HG02884 (cell line): ENCODE measurements at regions not wholly inside any gene's neighbourhood (a gene's known extent, or its start where the extent isn't known, plus 50 kb on each side); places are given as distances from the start of the nearest gene placed in this dataset.

ENCODE experiments used
- ATAC-seq: cut with Tn5 transposase; IDR thresholded peaks from one replicate; pipeline ENCODE4 v1.9.1; 2021; ENCODE audit warnings: mild to moderate bottlenecking, moderate library complexity; ENCODE audit not compliant: unreplicated experiment

DNA sequence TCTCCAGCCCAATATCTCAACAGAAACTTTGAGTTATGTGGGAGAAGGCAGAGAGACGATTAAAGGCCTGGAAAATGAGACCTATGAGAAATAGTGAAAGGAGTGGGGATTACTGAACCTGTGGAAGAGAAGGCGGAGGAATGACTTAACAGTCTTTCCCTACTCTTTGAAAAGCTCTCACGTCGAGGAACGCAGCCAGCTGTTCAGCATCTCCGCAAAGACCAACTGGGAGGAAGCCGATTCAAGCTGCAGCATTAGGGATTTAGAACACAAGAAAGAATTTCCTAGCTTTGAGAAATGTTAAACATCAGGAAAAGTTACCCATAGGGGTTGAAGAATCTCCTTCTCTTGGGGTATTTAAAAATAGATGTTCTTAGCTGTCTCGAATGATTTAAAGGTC lies 233.2 kb upstream of the PARD3B start:
- ATAC-seq = no peak

DNA sequence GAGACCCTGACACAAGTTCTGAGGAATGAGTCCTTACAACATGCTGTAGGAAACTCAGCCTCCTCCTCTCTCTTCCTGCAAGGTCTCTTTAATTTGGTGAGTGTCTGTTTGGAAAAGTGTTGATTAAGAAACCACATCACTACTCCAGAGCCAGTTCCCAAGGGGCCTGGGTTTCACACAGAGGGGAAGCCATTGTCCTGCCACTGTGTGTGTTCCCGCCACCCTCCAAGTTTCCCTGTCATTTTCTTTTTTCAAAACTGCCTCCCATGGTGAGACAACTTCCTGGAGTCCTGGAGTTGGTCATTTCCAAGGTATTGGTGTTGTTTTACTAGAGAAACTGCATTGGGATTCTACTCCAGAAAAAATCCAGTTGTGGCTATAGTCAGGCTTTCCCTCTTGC lies 232.0 kb upstream of the PARD3B start:
- ATAC-seq = no peak

DNA sequence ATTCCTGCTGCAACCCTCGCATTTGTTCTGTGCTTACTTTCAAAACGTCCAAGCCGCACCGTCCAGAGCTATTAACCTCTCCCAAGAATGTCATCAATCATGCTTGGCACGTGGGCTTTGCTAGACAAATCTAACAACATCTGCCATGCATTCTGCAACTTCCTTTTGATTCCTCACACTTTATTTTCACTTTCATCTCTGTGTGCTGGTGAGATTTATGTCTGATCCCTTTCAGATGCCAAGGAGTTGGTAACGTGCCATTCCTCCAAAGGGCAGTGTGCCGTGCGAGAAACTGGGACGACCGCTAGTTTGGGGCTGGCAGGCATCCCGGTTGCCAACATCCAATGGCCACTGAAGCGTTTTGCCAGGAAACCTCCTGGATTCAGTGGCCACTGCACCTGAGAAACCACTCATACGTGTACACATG lies 230.0 kb upstream of the PARD3B start:
- no peak for ATAC-seq

DNA sequence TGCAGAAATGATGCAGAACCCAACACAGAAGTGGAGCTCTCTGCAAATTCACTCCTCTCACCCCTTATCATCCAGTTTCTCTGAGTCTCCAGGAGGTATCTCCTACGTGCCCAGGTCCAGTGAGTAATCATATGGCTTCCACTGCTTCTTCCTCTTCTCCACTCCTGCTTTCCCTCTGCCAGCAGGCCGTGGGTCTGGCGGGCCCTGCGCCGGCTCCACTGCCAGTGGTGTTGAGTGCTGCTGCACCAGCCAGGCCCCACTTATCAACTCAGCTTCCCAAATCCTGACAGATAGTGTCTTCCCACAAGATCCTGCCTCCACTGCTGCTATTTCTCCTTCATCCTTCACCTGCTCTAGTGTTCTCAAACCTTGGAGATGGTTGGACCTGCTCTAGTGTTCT lies 227.6 kb upstream of the PARD3B start:
- ATAC-seq = no peak

DNA sequence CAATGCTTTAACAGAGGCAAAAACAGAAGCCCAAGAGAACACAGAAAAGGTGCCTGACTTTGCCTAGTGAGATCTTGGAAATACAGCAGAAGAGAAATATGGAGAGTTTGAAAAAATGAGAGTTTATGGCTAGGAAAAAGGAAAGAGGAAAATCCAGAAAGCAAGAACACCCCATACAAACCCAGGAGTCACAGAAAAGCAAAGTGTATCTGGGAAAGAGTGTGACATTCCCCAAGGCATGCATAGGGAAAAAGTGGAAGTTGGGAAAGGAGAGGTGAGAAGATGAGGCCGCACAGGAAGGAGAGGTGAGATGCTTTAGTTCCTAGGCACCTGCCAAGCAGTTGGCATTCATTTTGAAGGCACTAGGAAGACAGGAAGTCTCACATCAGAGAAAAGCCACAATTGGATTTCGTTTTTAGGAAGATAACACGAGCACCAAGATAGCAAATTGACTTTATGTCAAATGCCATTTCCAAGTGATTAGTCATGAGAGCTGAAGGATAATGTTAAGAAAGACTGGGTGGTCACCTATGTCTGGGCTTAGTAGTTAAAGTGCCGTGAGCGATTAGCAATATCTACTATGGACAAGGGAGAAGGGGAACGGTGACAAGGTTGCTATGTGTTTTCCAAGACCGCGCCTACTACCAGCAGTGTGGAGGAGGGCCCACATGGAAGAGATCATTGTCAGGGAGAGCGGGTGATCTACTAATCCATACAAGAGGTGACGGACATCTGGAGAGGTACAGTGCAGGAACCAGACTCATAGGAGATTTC lies 224.1 kb upstream of the PARD3B start:
- ATAC-seq = no peak

DNA sequence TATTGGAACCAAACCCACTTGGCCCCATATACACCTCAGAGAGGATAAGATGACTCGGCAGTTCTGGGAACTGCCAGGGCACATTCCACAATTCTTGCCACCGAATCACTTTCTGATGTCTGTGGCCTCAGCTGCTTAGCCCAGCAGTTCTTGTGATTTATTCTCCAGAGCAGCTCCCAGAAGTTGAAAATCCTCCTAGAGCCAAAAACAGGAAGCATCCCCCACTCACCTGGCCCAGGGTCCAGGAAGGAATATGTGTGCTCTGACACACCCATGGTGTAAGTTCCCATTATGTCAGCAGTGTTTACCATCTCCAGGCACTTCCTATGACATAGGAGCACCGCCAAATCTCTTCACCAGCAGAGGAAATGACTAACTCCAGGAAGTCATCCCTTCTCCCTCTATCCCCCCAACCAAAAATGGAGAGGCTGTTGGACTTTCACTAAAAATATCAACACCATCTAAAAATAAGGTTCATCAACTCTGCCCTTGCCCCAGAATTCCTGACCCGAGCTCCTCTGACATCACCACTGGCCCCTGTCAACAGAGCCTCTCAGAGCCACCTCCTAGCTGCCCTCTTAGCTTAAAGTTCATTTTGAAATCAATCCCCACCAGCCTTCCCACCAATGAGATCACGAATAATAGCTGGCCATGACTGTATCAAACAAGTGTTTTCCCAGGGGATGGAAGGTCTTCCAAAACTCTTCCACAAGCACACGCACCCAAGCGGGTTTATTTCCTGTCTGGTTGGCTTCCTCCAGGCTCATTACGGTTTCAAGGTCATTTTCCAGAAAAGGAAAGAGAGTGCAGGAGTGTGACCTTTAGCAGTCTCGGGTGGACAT lies 223.1 kb upstream of the PARD3B start:
- ATAC-seq = no peak

DNA sequence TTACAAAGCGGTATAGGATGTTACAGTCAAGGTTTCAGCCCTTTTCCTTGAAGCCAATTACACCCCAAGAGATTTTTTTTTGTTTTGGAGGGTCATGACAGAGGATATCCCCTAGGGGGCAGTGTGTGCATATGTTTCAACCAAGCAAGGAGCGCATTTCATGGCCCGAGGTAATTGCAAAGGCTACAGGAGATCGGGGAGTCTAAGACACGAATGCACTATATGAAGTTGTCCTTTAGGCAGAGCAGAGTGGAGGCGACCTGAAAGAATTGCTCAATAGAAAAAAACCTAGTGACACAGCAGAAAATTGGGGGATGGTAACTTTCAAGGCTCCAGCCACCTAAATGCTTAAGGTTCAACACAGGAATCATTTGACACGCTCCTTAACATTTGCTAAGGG lies 219.8 kb upstream of the PARD3B start:
- ATAC-seq = peak; percentile 91

DNA sequence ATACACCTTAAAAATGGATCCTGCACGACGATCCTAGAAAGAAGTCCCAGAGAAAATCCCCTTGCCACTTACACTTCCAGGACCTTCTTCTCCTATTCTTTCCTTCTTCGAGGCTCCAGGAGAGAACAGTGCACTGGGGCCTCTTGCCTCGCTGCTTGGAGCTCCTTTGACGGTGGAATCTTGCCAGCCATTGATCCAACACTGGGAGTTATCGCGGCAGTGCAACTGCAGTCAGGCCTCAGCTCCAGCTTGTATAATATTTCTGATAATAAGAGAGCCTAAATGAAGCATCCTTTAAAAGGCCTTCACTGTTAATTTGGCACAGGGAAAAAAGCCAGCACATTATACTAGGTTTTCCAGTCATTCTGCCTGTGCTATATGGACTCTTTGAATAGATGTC lies 216.9 kb upstream of the PARD3B start:
- ATAC-seq = no peak

DNA sequence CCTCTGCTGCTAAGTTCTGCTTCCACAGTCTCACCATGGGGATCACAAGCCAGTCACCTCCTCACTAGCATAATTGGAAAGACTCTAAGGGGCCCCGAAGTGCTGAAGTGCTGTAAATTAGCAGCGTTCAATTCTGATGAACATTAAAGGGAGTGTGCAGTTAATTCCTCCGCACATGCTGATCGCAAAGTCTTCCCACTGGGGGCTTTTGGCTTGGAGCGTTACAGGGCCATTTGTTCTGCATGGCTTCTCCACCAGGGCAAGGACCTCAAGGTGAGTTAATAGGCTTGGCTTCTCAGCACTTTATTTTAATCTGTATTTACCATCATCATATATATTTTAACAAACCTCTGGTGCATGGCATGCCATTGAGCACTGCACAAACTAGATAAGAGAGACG lies 216.3 kb upstream of the PARD3B start:
- no peak for ATAC-seq

DNA sequence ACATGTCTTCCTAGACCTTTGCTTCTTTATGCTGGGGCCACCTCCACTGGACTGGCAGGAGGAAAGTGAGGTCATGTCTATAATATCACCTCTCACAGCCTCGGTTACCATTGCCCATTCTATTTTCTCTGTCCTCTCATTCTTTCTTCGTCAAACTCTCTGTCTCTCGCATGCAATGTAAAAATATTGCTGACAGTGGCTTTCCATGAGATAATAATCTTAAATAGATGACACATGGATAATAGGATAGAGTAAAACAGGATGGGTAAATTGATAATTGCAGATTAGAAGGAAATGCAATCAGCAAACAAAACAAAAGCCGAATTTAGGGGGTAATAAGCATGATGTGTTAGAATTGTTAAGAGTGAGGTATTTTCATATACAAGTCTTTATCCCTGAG lies 215.7 kb upstream of the PARD3B start:
- no peak for ATAC-seq

DNA sequence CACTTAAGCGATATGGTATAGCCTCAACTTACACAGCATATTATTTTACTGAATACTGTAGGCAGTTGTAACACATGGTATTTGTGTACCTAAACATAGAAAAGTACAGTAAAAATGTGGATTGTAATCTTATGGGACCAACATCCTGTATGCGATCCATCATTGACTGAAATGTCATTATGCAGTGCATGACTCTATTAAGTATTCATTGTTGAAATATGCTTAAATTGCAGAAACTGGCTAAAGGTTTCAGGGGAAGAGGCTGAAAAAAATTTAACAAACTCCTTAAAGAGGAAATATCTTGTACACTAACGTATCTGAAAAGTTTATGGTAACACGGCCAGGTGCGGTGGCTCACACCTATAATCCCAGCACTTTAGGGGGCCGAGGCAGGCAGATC lies 214.1 kb upstream of the PARD3B start:
- ATAC-seq = no peak

DNA sequence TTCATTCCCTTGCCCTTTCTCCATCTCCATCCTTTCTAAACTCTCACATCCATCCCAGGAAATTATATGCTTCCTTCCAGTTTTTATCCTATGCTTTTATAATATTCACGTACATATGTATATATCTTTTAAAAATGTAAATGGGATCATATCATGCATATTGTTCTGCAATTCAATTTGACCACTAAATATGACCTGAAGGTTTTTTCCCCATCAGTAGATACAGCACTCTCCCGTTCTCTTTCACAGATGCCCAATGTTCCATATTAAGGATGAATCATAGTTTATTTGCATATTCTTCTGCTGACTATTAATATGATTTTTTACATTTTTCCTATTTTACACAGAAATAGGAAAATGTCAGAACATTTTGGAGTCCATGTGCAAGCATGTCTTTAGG lies 213.3 kb upstream of the PARD3B start:
- no peak for ATAC-seq

DNA sequence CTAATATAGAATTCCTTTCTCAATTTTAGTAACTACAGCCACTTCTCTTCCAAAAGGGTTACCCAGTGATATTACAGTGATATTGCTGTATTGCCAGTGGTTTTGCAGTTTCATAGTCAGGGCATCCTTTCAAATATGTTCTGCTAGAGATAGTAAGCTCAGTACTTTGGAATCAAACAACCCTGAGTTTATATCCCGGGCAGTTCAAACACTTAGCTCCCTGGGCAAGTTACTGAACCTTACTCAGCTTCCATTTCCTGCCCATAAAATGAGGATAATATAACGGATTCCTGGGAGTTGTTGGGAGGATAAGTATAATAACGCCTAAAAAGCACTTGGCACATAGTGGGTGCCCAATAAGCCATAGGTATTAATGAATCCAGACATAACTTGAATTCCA lies 212.6 kb upstream of the PARD3B start:
- no peak for ATAC-seq

DNA sequence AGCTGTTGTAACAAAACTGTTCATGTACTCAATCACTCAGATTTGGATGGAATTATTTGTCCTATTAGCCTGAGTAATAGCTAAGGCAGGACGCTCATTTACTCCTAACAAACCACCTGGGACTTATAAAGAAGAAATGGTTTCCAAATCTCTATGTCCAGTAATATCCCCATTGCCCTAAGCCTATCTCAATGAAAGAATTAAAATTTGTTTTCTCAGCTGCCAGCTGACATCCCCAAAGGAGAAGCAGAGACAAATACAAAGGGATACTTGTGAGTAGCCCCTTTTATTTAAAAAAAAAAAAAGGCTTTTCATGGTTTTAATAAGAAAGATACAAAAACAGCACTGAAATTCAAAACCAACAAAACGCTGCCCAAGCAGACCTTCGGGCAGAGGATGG lies 211.4 kb upstream of the PARD3B start:
- no peak for ATAC-seq

DNA sequence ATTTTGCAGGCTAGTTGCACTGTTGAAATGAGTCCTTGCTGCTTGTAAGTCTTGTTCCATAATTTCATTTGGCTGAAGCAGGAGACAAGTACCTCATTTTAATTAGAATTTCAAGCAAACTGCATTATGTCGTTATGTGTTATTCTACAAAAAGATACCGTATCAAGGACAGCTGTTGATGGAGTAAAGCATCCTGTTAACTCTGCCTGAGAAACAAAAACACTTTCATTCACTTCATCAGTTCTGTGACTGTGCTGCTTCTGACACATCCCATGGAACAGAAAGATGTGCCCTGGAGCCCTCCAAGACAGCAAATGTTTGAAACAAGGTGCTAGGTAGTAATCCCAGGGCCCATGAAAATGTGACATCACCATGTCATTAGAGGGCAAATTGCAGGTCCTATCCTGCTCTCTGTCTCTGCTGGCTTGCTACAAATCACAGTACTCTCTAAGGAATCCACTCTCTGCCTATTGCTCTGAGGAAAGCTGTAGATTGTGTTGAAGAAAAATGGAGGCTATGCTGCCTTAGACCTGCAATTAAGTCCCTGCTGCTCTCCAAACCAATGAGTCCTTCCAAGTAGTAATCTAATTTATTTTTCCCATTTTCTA lies 209.7 kb upstream of the PARD3B start:
- no peak for ATAC-seq

DNA sequence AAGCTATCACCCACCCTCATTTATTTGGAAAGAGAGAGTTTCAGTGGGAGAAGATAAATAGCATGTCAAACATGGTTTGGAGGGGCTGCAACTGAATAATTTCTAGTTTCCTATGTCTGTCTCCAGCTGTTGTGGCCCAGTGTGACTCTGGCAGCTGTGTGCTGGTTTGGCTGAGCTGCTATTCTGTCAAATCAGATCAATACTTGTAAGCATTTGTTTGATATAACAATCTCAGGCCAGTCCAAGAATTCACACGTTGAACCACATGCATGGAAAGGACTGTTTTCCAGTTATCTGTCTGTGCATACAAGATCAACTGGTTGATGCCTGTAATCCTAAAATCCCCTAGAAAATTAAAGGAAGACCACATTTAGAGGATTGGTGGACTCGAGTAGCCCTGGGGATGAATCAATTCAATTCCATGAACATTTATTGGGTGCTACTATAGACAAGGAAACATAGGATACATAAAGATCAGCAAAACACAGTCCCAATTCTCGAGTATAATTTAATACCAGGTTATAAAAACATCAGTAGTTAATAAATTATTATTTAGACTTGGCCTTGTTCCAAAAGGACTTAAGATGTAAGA lies 209.0 kb upstream of the PARD3B start:
- ATAC-seq = no peak

DNA sequence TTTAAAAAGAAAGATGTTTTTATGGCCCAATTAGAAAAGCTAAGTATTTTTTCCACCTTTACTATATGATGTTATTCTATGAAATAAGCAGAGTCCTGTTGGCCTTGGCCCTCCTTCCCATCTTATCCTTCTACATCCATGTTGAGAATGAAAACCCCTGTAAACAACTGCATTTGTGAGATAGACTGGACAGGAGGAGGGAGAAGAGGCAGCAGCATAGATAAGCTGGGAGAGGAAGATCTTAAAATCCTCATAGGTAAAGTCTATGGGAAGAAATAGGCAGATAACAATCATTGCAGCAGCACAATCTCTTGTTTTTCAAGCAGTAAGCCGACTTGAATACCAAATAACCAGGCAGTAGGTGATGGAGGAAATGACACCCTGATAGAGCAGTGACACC lies 207.6 kb upstream of the PARD3B start:
- ATAC-seq = no peak

DNA sequence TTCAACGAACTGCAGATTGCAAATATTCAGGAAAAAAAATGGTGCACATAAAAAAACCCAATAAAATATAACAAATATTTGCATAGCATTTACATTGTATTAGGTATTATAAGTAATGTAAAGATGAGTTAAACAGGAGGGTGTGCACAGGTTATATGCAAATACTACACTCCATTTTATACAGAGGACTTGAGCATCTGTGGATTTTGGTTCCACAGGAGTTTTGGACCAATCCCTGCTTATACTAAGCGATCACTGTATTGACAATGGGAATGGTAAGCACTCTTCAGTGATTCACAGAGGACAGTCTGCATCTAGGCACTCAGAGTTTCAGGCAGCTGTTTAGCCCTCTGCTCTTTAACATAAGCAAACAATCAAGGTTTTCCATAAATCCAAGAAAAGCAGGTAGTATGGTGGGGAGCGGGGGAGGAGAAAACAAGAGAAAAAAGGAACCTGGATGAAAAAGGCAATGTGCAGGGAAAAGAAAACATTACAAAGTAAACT lies 206.0 kb upstream of the PARD3B start:
- no peak for ATAC-seq

DNA sequence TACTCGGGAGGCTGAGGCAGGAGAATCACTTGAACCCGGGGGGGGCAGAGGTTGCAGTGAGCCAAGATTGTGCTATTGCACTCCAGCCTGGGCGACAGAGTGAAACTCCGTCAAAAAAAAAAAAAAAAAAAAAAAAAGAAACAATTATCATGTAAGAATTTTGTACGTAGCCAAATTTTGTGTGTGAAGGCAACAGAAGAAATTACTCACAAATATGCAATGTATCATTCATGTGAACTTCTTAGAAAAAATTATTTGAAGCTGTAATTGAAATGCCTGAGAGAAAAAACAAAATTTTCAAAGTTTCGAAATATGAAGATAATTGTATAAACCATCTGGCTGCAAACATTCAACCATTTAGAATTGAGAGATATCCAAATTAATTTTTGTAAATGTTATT lies 204.8 kb upstream of the PARD3B start:
- ATAC-seq = no peak

DNA sequence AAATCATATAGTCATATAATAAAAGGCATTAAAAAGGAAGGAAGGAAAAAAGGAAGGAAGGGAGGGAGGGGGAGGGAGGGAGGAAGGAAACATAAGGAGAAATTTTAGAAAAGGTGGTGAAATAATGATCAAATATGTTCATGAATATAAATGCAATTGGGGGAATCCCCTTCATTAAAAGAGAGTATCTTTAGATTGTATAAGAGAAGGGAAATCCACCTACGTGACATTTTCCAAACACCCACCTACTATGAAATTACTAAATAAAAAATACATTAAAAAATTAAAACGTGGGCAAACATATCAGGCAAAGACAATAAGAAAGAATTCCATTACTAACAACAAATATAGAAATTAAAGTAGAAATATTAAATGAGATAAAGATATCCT lies 203.4 kb upstream of the PARD3B start:
- no peak for ATAC-seq

DNA sequence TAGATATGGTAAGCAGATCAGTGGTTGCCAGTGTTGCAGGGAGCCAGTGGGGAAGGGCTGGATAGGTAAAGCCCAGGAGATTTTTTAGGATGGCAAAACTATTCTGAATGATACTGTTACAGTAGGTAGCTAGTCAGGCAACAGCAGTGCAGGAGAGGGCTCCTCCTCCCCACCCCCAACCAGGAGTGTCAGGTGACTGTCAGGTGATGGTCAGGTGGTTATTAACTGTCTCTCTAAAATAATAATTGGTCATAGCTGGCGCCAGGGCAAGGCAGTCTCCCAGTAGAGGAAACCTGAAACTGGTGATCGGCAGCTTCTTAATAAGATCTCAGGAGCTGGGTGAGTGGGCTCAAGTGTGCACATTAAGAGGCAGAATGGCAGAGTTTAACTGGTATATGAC lies 201.6 kb upstream of the PARD3B start:
- ATAC-seq = no peak
